ENCODE measurements at regions not wholly inside any gene's neighbourhood (a gene's known extent, or its start where the extent isn't known, plus 50 kb on each side); places are given as distances from the start of the nearest gene placed in this dataset.

GRCh38 chr20:19025430-19026120, 186.9 kb upstream of the SLC24A3 start:
- Histone ChIP-seq H3K9me3 (replicated peaks; ENCODE audit: control insufficient read depth, insufficient read depth, low read depth, low read length) (no peaks in the 10 kb centered on the region), H3K4me1 (replicated peaks in 1 of 2; ENCODE audit: control insufficient read depth in 2 of 2, insufficient read depth in 2 of 2, low read length in 2 of 2) (no peaks in the 10 kb centered on the region), H3K9me1 (ENCODE audit: control insufficient read depth, insufficient read depth, low read length) (no peaks in the 10 kb centered on the region), H3K79me2 (ENCODE audit: control insufficient read depth, insufficient read depth, low read length) (no peaks in the 10 kb centered on the region), H3K27ac (ENCODE audit: extremely low read depth, low read depth, low read length) (no peak overlapping the region), H3K4me2 (ENCODE audit: insufficient read depth, low read length) (no peak overlapping the region), H4K20me1 (replicated peaks; ENCODE audit: control insufficient read depth, insufficient read depth, low read length) (no peaks in the 10 kb centered on the region), H2AFZ (ENCODE audit: low read depth, low read length) (no peak overlapping the region), H3K9ac (ENCODE audit: insufficient read depth in 1 of 2, low read depth in 2 of 2, low read length in 2 of 2) (no peak overlapping the region), H3K4me3 (no peak overlapping the region), H3K27me3 (ENCODE audit: control insufficient read depth in 2 of 2, insufficient read depth in 2 of 2, low read length in 2 of 2) (no peaks in the 10 kb centered on the region), H3K36me3 (ENCODE audit: control insufficient read depth, insufficient read depth, low read length) (no peaks in the 10 kb centered on the region)
- intact Hi-C loops (cut with micrococcal nuclease) = no loop called here
- POLR2A ChIA-PET = interaction anchor here (0.7 kb wide), 1 partner anchor 9 kb away, joined by 3 read pairs; no protein-coding TSS in a partner anchor
- CTCF ChIA-PET (ENCODE audit: low intra/inter-chr PET ratio) = no interaction called here
- no peak for DNase-seq (ENCODE audit: extremely low read depth in 1 of 4, low spot score in 3 of 4)
- in situ Hi-C loops (cut with MboI) = no loop called here
- no peak for ATAC-seq
- FAIRE-seq = no peak
- WGBS (ENCODE audit: insufficient coverage, low coverage, missing lambda C conversion rate) = 0% methylated on average over 4 of the region's 5 CpGs
- BruUV-seq (replicated peaks) = no TSS peak
- TF ChIP-seq, protein P1, sequence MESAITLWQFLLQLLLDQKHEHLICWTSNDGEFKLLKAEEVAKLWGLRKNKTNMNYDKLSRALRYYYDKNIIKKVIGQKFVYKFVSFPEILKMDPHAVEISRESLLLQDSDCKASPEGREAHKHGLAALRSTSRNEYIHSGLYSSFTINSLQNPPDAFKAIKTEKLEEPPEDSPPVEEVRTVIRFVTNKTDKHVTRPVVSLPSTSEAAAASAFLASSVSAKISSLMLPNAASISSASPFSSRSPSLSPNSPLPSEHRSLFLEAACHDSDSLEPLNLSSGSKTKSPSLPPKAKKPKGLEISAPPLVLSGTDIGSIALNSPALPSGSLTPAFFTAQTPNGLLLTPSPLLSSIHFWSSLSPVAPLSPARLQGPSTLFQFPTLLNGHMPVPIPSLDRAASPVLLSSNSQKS (CRISPR knock-in tag; IDR thresholded peaks at IDR 0.05) = no peak
- TF ChIP-seq, protein P2, sequence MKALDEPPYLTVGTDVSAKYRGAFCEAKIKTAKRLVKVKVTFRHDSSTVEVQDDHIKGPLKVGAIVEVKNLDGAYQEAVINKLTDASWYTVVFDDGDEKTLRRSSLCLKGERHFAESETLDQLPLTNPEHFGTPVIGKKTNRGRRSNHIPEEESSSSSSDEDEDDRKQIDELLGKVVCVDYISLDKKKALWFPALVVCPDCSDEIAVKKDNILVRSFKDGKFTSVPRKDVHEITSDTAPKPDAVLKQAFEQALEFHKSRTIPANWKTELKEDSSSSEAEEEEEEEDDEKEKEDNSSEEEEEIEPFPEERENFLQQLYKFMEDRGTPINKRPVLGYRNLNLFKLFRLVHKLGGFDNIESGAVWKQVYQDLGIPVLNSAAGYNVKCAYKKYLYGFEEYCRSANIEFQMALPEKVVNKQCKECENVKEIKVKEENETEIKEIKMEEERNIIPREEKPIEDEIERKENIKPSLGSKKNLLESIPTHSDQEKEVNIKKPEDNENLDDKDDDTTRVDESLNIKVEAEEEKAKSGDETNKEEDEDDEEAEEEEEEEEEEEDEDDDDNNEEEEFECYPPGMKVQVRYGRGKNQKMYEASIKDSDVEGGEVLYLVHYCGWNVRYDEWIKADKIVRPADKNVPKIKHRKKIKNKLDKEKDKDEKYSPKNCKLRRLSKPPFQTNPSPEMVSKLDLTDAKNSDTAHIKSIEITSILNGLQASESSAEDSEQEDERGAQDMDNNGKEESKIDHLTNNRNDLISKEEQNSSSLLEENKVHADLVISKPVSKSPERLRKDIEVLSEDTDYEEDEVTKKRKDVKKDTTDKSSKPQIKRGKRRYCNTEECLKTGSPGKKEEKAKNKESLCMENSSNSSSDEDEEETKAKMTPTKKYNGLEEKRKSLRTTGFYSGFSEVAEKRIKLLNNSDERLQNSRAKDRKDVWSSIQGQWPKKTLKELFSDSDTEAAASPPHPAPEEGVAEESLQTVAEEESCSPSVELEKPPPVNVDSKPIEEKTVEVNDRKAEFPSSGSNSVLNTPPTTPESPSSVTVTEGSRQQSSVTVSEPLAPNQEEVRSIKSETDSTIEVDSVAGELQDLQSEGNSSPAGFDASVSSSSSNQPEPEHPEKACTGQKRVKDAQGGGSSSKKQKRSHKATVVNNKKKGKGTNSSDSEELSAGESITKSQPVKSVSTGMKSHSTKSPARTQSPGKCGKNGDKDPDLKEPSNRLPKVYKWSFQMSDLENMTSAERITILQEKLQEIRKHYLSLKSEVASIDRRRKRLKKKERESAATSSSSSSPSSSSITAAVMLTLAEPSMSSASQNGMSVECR (CRISPR knock-in tag; IDR thresholded peaks at IDR 0.05) = no peak
- no peak for TF ChIP-seq SUPT5H (IDR thresholded peaks at IDR 0.05)
- no peak for TF ChIP-seq ARID1B (IDR thresholded peaks at IDR 0.05)
- TF ChIP-seq FOS (IDR thresholded peaks at IDR 0.05; ENCODE audit: extremely low read depth, insufficient read length) = no peak
- TF ChIP-seq E2F4 (CRISPR knock-in tag; IDR thresholded peaks at IDR 0.05; ENCODE audit: low read depth) = no peak
- no peak for TF ChIP-seq RBM34 (IDR thresholded peaks at IDR 0.05; ENCODE audit: borderline replicate concordance, insufficient read depth, low read length)
- TF ChIP-seq TCFL5 (CRISPR knock-in tag; conservative IDR thresholded peaks at IDR 0.05) = no peak
- TF ChIP-seq, protein P3, sequence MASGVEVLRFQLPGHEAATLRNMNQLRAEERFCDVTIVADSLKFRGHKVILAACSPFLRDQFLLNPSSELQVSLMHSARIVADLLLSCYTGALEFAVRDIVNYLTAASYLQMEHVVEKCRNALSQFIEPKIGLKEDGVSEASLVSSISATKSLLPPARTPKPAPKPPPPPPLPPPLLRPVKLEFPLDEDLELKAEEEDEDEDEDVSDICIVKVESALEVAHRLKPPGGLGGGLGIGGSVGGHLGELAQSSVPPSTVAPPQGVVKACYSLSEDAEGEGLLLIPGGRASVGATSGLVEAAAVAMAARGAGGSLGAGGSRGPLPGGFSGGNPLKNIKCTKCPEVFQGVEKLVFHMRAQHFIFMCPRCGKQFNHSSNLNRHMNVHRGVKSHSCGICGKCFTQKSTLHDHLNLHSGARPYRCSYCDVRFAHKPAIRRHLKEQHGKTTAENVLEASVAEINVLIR (CRISPR knock-in tag; IDR thresholded peaks at IDR 0.05) = no peak
- TF ChIP-seq TBP (optimal IDR thresholded peaks at IDR 0.05; ENCODE audit: low read depth, low read length) = no peak
- TF ChIP-seq NR0B1 (IDR thresholded peaks at IDR 0.05; ENCODE audit: partially characterized antibody) = no peak
